NCI-H1694 (cell line): ENCODE measurements at regions not wholly inside any gene's neighbourhood (a gene's known extent, or its start where the extent isn't known, plus 50 kb on each side); places are given as distances from the start of the nearest gene placed in this dataset.

Source experiments
- DNase-seq: peaks from one replicate; lab custom pipeline; 2025; lab: John Stamatoyannopoulos, UW

- no peak for DNase-seq
Observed at GRCh38 chr13:75938811-75939560, 302.9 kb downstream of the LMO7 start.

GRCh38 chr13:75936791-75937190 lies 300.7 kb downstream of the LMO7 start:
- DNase-seq = no peak

- no peak for DNase-seq
Observed at GRCh38 chr13:75935805-75936204, 299.7 kb downstream of the LMO7 start.

GRCh38 chr13:75934889-75935288 lies 298.8 kb downstream of the LMO7 start:
- no peak for DNase-seq

GRCh38 chr13:75932636-75933035 lies 296.5 kb downstream of the LMO7 start:
- no peak for DNase-seq

- no peak for DNase-seq
Observed at GRCh38 chr13:75931116-75931515, 295.0 kb downstream of the LMO7 start.

- no peak for DNase-seq
Observed at GRCh38 chr13:75929076-75929475, 292.9 kb downstream of the LMO7 start.

GRCh38 chr13:75927183-75927669 lies 291.1 kb downstream of the LMO7 start:
- DNase-seq = no peak

- DNase-seq = no peak
Observed at GRCh38 chr13:75920536-75920935, 284.4 kb downstream of the LMO7 start.

GRCh38 chr13:75919660-75920199 lies 283.6 kb downstream of the LMO7 start:
- DNase-seq = no peak

GRCh38 chr13:75915066-75915465 lies 278.9 kb downstream of the LMO7 start:
- no peak for DNase-seq

GRCh38 chr13:75913925-75914324 lies 277.8 kb downstream of the LMO7 start:
- DNase-seq = no peak

GRCh38 chr13:75910591-75910990 lies 274.5 kb downstream of the LMO7 start:
- DNase-seq = no peak
